GM12872 (cell line): ENCODE measurements at regions not wholly inside any gene's neighbourhood (a gene's known extent, or its start where the extent isn't known, plus 50 kb on each side); places are given as distances from the start of the nearest gene placed in this dataset.

Experiments
- CTCF ChIP-seq: IDR thresholded peaks from 3 replicates; pipeline ENCODE4 v1.5.1; 2011; ENCODE audit warnings: low read depth, mild to moderate bottlenecking, low read length, moderate library complexity; ENCODE audit not compliant: insufficient read depth

GRCh38 chr6:80454661-80455365 is 348.3 kb downstream of the BCKDHB start:
- no peak for TF ChIP-seq CTCF

DNA sequence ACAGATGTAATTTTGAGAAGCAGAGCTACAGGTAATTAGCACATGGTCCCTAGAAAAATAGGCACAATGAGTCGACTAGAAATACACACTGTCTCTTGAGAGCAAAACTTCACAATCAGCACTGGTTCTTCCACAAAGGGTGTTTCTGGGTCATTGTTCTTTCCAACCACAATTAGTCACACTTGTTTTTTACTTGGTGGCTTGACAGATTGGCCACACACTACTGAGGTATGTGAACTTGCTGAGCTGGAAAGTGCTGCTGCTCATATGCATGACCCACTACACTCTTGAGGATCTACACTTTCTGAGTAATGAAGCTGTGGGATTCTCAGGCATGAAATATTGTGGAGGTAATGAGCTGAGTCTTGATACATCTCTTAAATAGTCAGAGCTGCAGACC is 347.7 kb downstream of the BCKDHB start:
- TF ChIP-seq CTCF = no peak

GRCh38 chr6:80449726-80450125 is 343.3 kb downstream of the BCKDHB start:
- TF ChIP-seq CTCF = no peak

DNA sequence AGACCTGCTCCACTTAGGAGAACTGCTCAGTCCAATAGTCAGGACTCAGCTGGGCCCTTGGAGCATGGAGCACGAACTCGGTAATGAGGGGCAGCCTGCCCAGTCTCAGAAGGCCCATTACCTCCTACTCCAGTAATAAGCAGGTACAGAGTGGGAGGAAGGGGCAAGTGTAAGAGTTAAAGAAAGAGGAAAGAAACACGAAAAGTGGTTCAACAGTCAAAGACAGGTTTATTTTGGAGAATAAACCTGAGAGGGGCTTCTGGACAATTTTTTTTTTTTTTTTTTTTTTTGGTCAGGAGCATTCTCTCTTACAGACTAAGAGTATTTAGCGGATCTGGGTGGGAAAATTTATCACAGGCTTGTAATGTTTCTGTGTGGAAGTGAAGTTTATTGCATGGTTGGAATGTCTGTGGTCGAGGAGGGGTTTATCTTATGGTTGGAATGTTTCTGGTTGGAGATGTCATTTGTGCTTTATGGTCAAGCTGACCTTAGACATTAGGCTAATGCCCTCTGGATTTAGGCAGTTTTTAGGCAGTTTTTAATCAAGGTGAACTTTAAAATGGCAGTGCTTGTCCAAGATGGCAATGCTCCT is 340.1 kb downstream of the BCKDHB start:
- TF ChIP-seq CTCF = no peak

DNA sequence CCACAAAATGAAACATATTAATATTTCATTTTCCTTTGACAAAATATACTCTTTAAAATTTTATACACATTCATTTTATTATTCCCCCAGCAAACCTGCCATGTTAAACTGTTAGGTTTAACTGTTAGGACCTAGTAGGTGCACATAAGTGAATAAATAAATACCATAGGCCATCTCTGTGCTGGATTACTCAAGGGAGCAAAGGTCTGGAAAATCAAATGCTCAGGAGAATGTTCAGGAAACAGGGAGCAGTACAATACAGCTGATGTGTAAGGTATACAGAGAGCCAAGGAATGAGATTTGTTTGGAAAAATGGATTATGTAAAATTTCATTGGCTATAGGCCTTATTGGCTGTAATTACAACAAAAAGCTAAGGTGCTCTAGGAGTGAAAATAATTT is 339.3 kb downstream of the BCKDHB start:
- TF ChIP-seq CTCF = no peak

- no peak for TF ChIP-seq CTCF
These were observed 335.9 kb downstream of the BCKDHB start for GRCh38 chr6:80442366-80442765.

GRCh38 chr6:80441131-80441530 is 334.7 kb downstream of the BCKDHB start:
- TF ChIP-seq CTCF = no peak
